NCI-H2171 treated with DMSO at 0.1 percent for 48 hours (cell line): ENCODE measurements at regions not wholly inside any gene's neighbourhood (a gene's known extent, or its start where the extent isn't known, plus 50 kb on each side); places are given as distances from the start of the nearest gene placed in this dataset.

Experiments
- DNase-seq: peaks from one replicate; lab custom pipeline; 2025; lab: John Stamatoyannopoulos, UW

DNA sequence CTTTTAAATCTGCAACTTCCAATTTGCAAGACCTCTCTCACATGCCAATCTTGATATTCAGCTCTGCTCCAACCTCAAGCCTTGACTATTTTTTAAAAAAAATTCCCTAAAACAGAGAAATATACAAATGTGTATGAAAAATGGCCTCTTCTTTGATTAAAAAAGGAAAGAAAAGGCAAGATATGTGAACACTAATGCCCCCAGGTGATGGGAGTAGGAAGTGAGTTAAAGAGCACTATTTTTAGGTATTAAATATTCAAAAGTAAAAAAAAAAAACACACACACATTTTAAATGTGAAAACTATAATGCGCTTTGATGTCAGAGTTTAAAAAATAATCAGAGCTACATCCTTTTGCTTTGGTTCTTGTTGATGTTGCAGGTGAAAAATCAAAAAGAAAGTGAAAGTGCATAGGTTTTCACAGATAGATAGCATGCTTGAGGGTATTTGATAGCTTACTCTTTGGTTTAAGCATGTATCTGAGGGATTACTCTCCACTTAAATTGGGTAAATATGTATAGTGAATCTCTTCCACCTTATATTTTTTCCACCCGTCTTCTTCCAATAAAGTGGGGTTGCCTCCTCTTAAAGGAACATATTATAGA is 406.0 kb upstream of the POU3F3 start:
- no peak for DNase-seq

DNA sequence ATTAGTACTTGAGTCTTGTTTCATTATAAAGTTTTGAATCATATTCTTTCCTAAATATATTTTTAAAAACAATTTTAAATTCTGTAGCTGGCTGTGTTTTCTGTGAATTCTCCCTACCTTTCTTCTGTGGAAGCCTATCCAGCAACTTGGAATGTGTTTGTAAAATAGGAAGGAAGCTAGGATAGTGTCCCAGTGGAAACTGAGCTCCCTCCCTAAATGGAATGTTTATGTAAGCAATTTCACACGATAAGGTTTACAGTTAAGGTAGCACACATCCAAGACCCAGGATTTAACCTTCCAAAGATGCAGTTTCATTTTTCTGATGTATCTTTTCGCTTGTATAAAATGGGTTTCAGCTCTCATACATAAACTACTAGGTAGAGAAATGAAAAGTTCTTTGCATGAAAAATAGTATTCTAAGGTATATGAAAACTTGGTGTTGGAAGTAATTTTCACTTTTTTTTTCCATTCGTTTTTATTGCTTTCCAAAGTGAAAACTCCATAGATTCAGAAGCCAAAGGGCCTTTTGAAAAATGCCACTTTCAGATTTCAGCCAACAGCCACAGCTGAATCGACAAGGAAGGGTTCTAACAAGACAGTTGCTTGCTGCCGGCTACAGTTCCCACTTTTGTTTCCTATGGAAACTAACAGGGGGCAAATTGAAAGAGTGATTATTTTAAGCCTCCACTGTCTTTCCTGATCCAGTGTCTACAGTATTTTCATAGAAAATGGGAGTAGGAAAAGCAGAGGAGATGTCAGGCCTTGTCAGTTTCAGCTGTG is 405.1 kb upstream of the POU3F3 start:
- no peak for DNase-seq

DNA sequence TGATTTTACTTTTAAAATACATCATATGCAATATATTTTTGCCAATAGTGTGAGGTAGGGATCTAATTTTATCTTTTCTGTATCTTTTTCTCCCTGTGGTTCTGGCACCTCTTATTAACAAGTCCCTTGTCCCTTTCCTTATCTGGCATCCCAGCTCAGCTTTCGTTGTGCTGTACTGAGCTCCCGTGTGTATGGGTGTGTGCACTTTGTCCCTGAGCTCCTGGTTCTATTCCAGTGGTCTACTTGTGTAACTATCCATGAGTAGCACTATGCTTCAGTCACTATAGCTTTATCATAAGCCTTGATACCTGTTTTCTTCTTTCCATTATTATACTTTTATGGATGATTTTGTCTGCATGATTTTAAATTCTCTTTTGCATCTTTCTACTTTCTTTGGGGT is 401.4 kb upstream of the POU3F3 start:
- no peak for DNase-seq

DNA sequence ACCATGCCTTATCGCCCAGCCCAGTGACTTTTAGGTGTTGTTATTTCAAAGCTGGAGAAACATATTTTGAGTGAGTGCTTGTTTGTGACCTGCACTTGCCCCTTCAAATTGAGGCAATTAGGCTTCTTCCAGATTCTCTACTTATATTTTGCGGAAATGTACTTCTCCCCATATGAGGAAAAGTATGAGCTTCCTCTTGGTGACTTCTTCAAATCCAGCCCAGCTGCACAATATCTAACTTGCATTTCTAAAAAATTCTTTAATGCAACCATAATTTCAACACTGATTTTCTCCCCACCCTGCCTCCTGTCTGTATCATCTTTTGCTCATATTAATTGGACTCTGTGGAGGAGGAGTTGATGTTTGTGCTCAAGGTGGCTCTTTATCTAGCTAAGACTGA is 391.2 kb upstream of the POU3F3 start:
- DNase-seq: no peak

GRCh38 chr2:104465981-104466380 is 387.9 kb upstream of the POU3F3 start:
- no peak for DNase-seq

DNA sequence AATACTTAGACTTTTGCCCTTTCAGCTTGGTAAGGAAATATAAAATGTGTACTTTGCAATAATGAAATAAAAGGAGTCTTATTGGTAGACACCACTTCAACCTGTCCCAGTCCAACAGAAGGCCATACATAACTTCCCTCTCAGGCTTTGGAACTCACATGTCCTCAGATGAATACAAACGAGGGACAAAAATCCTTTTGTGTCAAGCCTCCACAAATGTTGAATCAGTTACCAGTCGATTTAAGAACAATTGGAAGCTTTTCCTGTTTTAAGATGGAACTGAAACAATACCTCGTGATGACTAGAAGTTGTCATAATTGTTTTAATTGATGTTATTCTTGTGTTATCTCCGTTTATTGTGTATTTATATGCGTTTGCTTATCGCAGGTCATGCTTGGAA is 385.1 kb upstream of the POU3F3 start:
- no peak for DNase-seq

DNA sequence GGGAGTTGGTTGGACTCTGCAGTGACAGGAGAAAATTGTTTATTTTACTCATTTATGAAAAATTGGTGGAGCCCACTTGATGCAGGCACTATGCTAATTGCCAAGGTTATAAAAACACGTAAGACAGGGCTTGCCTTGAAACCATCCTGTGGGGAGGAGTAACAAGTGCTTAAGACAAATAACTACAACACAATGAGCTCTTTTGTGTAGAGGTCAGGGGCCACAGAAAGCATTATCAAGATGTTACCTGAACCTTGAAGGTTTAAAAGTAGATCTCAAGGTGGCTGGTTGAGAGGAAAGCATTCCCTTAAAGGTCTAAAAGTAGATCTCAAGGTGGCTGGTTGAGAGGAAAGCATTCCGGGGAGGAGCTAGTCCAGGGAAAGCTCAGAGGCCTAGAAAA is 381.8 kb upstream of the POU3F3 start:
- DNase-seq: no peak

DNA sequence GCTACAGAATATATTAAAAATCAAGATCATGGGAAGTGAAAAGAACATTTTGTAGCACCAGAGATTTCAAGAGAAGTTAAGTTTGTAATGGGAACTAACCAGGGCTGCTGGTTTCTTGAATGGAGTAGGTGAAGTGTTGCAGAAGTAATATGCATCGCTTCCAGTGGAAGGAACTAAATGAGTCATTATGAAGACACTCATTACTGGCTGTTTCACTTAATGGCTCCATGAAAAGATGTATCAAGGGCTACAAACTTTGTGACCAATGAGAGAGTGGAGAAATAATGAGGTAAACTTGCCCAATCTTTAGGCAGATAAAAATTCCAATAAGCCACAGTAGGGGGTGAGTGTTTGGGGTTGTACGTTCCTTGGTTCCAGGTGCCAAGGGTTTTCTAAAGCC is 380.4 kb upstream of the POU3F3 start:
- no peak for DNase-seq

DNA sequence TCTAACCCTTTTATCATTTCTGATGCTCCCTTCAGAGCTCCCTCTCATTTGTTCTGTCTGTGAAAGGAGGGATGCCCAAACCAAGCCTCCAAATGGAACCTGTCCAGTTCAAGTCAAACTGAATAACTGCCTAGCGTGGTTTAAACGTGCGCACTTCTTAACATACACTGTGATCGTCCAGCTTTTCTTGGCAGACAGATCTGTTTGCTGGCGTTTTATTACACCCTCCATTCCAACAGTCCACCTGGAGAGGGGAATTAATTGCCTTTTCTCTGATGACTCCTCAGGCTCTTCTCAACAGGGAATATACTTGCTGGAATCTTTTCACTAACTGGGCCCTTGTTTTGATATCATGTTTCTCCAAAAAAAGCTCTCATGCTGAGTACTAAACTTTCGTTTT is 379.2 kb upstream of the POU3F3 start:
- no peak for DNase-seq

DNA sequence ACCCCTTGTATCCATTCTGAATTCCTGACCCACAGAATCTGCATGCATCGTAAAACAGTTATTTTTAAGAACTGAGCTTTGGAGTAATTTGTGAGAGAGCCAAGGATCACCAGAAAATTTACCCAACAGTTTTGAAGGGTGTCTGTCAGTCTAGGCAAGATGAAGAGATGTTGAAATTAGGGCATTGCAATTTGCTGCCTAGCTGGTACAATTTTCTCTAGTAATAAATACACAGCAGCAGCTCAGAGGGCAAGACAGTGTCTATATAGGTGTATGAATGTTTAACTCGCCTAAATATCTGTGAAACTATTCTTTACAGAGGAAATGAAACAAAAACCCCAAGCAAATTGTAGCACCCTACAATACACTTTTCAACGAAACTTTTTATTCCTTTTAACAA is 377.8 kb upstream of the POU3F3 start:
- no peak for DNase-seq

- DNase-seq: no peak
Observed at GRCh38 chr2:104476563-104476988, 377.3 kb upstream of the POU3F3 start.

- DNase-seq: no peak
Observed at GRCh38 chr2:104481341-104481740, 372.6 kb upstream of the POU3F3 start.

- no peak for DNase-seq
Observed at GRCh38 chr2:104487366-104487765, 366.5 kb upstream of the POU3F3 start.

GRCh38 chr2:104493698-104494097 is 360.2 kb upstream of the POU3F3 start:
- no peak for DNase-seq

- no peak for DNase-seq
Observed at GRCh38 chr2:104501342-104501741, 352.6 kb upstream of the POU3F3 start.

- DNase-seq: no peak
Observed at GRCh38 chr2:104501929-104502328, 352.0 kb upstream of the POU3F3 start.

DNA sequence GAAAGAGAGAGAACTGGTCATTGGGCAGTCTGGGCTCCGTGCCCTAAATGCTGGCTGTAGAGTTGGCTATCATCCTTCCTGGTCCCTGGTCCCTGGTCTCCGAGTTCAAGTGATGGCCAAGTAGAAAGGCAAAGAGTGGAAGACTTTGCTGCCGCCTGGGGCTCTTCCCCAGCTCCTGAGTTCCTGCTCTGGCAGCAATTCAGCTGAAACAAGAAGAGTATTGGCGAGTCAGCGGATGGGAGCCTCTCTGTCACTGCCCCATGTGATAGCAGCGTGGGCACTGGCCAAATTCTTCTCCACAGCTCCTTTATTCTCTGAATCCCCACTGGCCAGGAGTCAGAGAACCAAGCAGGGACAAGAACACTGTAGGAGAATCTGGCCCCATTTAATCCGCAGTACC is 351.0 kb upstream of the POU3F3 start:
- no peak for DNase-seq

DNA sequence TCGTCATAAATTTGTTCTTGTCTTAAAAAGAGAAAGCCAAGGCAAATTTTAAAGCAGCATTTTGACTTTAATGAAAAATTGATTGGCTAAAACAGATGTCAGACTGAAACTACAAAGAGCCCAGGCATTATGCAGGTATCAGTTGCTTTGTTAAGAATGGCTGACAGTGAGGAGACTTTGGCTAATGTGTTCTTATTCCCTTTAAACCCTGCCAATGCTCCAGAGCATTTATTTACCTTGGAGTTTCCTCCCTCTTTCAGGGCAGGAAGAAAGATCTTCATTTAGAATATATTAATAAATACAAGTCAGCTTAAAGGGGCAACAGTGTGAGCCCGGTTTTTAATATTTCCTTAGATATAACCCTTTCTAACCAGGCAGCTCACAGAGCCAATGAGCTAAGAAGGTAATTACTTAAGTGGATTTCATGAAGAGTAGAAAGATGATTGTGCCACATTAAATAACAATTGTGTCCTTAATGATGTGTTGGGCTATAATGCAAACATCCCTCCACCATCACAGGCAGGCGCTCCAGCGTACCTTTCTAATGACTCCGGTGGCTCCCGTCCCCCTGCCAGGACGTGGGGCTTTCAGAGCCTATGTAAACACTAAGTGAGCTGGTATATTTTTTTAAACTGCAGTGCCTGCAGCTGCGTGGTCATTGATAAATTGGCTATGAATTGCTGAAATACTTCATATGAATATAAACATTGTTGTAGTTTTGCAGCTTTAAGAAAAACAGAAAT is 349.4 kb upstream of the POU3F3 start:
- no peak for DNase-seq

DNA sequence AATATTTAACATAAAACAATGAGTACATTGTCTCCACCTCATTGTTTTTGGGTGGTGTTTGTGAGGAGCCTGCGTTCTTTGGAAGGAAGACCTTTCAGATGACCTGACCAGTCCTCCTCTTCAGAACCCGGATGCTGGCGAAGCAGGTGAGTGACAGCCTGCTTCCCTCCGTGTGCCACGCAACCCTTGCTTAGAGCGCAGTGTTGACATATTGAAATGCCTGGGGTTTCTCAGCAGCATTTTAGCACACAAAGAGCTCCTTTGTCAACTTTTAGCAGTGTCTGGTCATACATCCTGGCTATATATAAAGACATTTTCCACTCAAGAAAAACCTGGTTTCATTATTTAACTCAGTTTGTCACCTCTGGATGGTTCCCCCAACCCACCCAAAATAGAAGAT is 335.7 kb upstream of the POU3F3 start:
- DNase-seq: no peak

- no peak for DNase-seq
Observed at GRCh38 chr2:104521247-104521646, 332.7 kb upstream of the POU3F3 start.

- DNase-seq: no peak
Observed at GRCh38 chr2:104523921-104524320, 330.0 kb upstream of the POU3F3 start.

DNA sequence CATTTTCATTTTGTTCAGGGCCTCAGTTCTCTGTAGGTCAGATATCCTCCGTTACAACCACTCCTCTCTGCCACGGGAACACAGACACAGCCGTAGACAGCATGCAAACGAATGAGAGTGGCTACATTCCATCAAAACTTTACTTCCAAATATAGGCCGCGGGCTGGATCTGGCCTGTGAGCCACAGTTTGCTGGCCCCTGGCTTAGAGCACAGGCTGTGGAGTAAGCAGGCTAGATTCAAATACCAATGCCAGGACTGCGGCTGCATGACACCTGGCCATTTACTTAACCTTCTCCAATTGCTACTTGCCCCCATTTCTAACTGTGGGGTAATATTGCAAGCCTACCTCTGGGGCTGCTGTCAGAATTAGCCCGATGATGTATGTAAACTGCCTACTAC is 325.8 kb upstream of the POU3F3 start:
- DNase-seq: no peak

DNA sequence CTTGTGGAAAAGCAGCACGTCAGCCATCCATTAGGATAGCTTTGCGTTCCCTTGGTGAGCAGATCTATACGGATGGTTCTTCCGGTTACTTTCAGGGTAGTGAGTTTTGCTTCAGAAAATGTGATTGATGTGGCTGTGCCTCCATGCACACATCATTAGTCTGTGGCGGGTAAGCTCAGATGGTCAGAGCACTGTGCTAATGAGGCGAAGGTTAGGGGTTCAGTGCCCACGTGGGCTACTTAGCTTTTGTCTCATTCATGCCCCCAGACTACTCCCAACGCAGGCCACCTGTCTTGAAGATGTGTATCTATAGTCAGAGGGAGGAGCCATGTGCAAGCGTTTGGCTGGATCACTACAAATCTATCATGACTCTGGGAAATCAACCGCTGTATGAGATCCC is 322.8 kb upstream of the POU3F3 start:
- no peak for DNase-seq
